ENCODE measurements at regions not wholly inside any gene's neighbourhood (a gene's known extent, or its start where the extent isn't known, plus 50 kb on each side); places are given as distances from the start of the nearest gene placed in this dataset.
"Not testable (repeated sequence)": the region's sequence is repeated elsewhere in the genome, so short reads cannot be mapped to it uniquely, and the experiment has no call there.

- DNase-seq = no peak
These were observed 291.1 kb upstream of the NFIA start for GRCh38 chr1:60791226-60791625.

GRCh38 chr1:60773099-60773498 is 309.3 kb upstream of the NFIA start:
- not testable (repeated sequence) for DNase-seq

GRCh38 chr1:60769082-60769481 is 313.3 kb upstream of the NFIA start:
- no peak for DNase-seq

GRCh38 chr1:60765204-60765603 is 317.2 kb upstream of the NFIA start:
- no peak for DNase-seq

- no peak for DNase-seq
These were observed 317.9 kb upstream of the NFIA start for GRCh38 chr1:60764489-60764888.

GRCh38 chr1:60763741-60764140 is 318.6 kb upstream of the NFIA start:
- no peak for DNase-seq

- DNase-seq = no peak
These were observed 319.4 kb upstream of the NFIA start for GRCh38 chr1:60762911-60763310.

- DNase-seq = no peak
These were observed 320.2 kb upstream of the NFIA start for GRCh38 chr1:60762176-60762575.

GRCh38 chr1:60759291-60759690 is 323.1 kb upstream of the NFIA start:
- no peak for DNase-seq

GRCh38 chr1:60757485-60757884 is 324.9 kb upstream of the NFIA start:
- DNase-seq = no peak

GRCh38 chr1:60753036-60753900 is 329.1 kb upstream of the NFIA start:
- no peak for DNase-seq

- no peak for DNase-seq
These were observed 331.1 kb upstream of the NFIA start for GRCh38 chr1:60751306-60751705.

- DNase-seq = no peak
These were observed 335.0 kb upstream of the NFIA start for GRCh38 chr1:60747353-60747752.

- DNase-seq = no peak
These were observed 336.0 kb upstream of the NFIA start for GRCh38 chr1:60746278-60746791.

GRCh38 chr1:60745484-60745883 is 336.9 kb upstream of the NFIA start:
- DNase-seq = no peak

- no peak for DNase-seq
These were observed 340.0 kb upstream of the NFIA start for GRCh38 chr1:60742339-60742738.

- DNase-seq = no peak
These were observed 342.2 kb upstream of the NFIA start for GRCh38 chr1:60740154-60740553.

- DNase-seq = no peak
These were observed 342.6 kb upstream of the NFIA start for GRCh38 chr1:60739729-60740128.

- no peak for DNase-seq
These were observed 349.4 kb upstream of the NFIA start for GRCh38 chr1:60732977-60733401.

GRCh38 chr1:60731321-60731720 is 351.0 kb upstream of the NFIA start:
- no peak for DNase-seq

GRCh38 chr1:60727552-60727951 is 354.8 kb upstream of the NFIA start:
- no peak for DNase-seq

GRCh38 chr1:60716472-60716871 is 365.9 kb upstream of the NFIA start:
- DNase-seq = no peak

GRCh38 chr1:60715970-60716369 is 366.4 kb upstream of the NFIA start:
- DNase-seq = no peak

GRCh38 chr1:60709426-60709825 is 372.9 kb upstream of the NFIA start:
- DNase-seq = no peak

- no peak for DNase-seq
These were observed 377.3 kb upstream of the NFIA start for GRCh38 chr1:60705026-60705425.
